ENCODE measurements at regions not wholly inside any gene's neighbourhood (a gene's known extent, or its start where the extent isn't known, plus 50 kb on each side); places are given as distances from the start of the nearest gene placed in this dataset.

DNA sequence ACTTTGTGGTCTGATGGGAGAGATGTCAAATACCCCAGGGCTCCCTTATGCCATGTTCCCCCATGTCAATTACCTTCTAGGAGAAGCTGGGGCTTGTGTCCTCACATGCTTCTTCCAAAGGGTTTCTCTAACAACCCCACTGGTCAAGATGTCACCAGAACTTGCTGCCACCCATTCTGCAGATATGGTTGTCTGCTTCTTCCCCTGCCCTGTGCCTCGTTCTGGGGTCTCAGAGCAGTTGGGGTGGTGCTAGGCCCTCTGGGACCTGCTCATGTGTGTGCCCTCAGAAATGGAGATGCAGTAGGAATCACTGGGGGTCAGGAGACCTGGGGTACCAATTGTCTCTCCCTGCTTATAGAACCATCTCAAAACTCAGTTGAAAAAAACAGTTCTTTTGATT, 268.6 kb downstream of the MYCN start:
- dilution Hi-C loops (cut with HindIII; ENCODE audit: low sequenced_read_pairs, unreplicated experiment): no loop called here
- Histone ChIP-seq H2BK15ac (ENCODE audit: low read depth, low read length) (no peak overlapping the region), H3K9me3 (ENCODE audit: control insufficient read depth, insufficient read depth, low read length) (peaks cover 31% of the 10 kb centered on the region), H3K23ac (ENCODE audit: low read depth, low read length) (no peak overlapping the region), H2AK5ac (ENCODE audit: low read depth, low read length) (no peak overlapping the region), H3K4me1 (ENCODE audit: control insufficient read depth, insufficient read depth, low read length) (no peaks in the 10 kb centered on the region), H3K27me3 (ENCODE audit: control insufficient read depth, insufficient read depth, low read length) (no peaks in the 10 kb centered on the region), H3K27ac (ENCODE audit: insufficient read depth, low read length) (no peak overlapping the region), H3K14ac (replicated peaks; ENCODE audit: low read depth, low read length) (no peak overlapping the region), H3K4me3 (ENCODE audit: insufficient read depth, low read depth, low read length) (no peak overlapping the region), H3K79me1 (ENCODE audit: low read depth in 1 of 2, low read length in 2 of 2) (no peaks in the 10 kb centered on the region), H2AFZ (replicated peaks; ENCODE audit: low read length, poor library complexity) (no peak overlapping the region), H3K18ac (ENCODE audit: low read depth, low read length) (no peak overlapping the region), H4K20me1 (ENCODE audit: insufficient read depth, low read length) (no peaks in the 10 kb centered on the region), H4K91ac (ENCODE audit: insufficient read depth, low read depth, low read length) (no peak overlapping the region), H2BK5ac (ENCODE audit: low read depth, low read length, poor library complexity, severe bottlenecking) (no peak overlapping the region), H3K56ac (ENCODE audit: extremely low read depth, insufficient read depth, low read length) (no peak overlapping the region), H4K8ac (ENCODE audit: low read depth in 2 of 2, low read length in 2 of 2) (no peak overlapping the region), H2BK20ac (ENCODE audit: low read depth, low read length) (no peak overlapping the region), H2BK120ac (ENCODE audit: low read depth, low read length) (no peak overlapping the region), H4K5ac (ENCODE audit: low read depth, low read length) (no peak overlapping the region), H3K9ac (ENCODE audit: low read depth, low read length) (no peak overlapping the region), H3K9me1 (ENCODE audit: insufficient read depth, low read length) (no peaks in the 10 kb centered on the region), H3K4me2 (ENCODE audit: low read depth, low read length) (no peak overlapping the region), H3K36me3 (ENCODE audit: control insufficient read depth, insufficient read depth, low read length) (no peaks in the 10 kb centered on the region), H3K4ac (ENCODE audit: low read depth, low read length) (no peak overlapping the region), H2AK9ac (replicated peaks; ENCODE audit: low read depth, low read length, poor library complexity) (no peak overlapping the region)
- no TSS peak for BruUV-seq (replicated peaks)
- intact Hi-C loops (cut with micrococcal nuclease): no loop called here
- POLR2A ChIA-PET (ENCODE audit: unreplicated experiment): no interaction called here
- TF ChIP-seq SMC3 (IDR thresholded peaks at IDR 0.05; ENCODE audit: low read depth, low read length): no peak
- no peak for TF ChIP-seq RCOR1 (IDR thresholded peaks at IDR 0.05; ENCODE audit: insufficient replicate concordance, low read length)
- no peak for TF ChIP-seq RAD21 (IDR thresholded peaks at IDR 0.05; ENCODE audit: low read length)
- no peak for TF ChIP-seq MAZ (IDR thresholded peaks at IDR 0.05; ENCODE audit: borderline replicate concordance, low read depth, low read length)
- TF ChIP-seq MAFK (IDR thresholded peaks at IDR 0.05; ENCODE audit: low read depth, low read length): no peak
- TF ChIP-seq BHLHE40 (IDR thresholded peaks at IDR 0.05; ENCODE audit: low read depth, low read length): no peak
- no peak for TF ChIP-seq NFE2L2 (IDR thresholded peaks at IDR 0.05; ENCODE audit: low read depth, low read length)
- TF ChIP-seq CHD1 (IDR thresholded peaks at IDR 0.05; ENCODE audit: low read depth, low read length): no peak
- TF ChIP-seq, protein P1, sequence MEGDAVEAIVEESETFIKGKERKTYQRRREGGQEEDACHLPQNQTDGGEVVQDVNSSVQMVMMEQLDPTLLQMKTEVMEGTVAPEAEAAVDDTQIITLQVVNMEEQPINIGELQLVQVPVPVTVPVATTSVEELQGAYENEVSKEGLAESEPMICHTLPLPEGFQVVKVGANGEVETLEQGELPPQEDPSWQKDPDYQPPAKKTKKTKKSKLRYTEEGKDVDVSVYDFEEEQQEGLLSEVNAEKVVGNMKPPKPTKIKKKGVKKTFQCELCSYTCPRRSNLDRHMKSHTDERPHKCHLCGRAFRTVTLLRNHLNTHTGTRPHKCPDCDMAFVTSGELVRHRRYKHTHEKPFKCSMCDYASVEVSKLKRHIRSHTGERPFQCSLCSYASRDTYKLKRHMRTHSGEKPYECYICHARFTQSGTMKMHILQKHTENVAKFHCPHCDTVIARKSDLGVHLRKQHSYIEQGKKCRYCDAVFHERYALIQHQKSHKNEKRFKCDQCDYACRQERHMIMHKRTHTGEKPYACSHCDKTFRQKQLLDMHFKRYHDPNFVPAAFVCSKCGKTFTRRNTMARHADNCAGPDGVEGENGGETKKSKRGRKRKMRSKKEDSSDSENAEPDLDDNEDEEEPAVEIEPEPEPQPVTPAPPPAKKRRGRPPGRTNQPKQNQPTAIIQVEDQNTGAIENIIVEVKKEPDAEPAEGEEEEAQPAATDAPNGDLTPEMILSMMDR (conservative IDR thresholded peaks at IDR 0.05; ENCODE audit: low read depth, low read length): no peak
- TF ChIP-seq RFX5 (IDR thresholded peaks at IDR 0.05; ENCODE audit: low read depth, low read length): no peak
- TF ChIP-seq POLR2A (IDR thresholded peaks at IDR 0.05; ENCODE audit: low read depth, low read length): no peak
- no peak for TF ChIP-seq FOS (IDR thresholded peaks at IDR 0.05; ENCODE audit: low read depth, low read length)
- TF ChIP-seq, protein P2, sequence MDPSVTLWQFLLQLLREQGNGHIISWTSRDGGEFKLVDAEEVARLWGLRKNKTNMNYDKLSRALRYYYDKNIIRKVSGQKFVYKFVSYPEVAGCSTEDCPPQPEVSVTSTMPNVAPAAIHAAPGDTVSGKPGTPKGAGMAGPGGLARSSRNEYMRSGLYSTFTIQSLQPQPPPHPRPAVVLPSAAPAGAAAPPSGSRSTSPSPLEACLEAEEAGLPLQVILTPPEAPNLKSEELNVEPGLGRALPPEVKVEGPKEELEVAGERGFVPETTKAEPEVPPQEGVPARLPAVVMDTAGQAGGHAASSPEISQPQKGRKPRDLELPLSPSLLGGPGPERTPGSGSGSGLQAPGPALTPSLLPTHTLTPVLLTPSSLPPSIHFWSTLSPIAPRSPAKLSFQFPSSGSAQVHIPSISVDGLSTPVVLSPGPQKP (IDR thresholded peaks at IDR 0.05; ENCODE audit: borderline replicate concordance, low read depth, low read length): no peak
- TF ChIP-seq CEBPB (IDR thresholded peaks at IDR 0.05; ENCODE audit: low read depth, low read length): no peak
- TF ChIP-seq MXI1 (IDR thresholded peaks at IDR 0.05; ENCODE audit: borderline replicate concordance, low read depth, low read length): no peak
- DNase-seq: no peak
- in situ Hi-C loops (cut with MboI; ENCODE audit: low sequenced_read_pairs): no loop called here
- no peak for ATAC-seq (ENCODE audit: low read depth)
- CTCF ChIA-PET: no interaction called here
- WGBS, 2 experiments (ENCODE audit: extremely low coverage in 2 of 2, insufficient read length in 1 of 2): no CpG with 5 or more reads among the region's 1 CpG

Data from IMR-90 (cell line).